ENCODE measurements at regions not wholly inside any gene's neighbourhood (a gene's known extent, or its start where the extent isn't known, plus 50 kb on each side); places are given as distances from the start of the nearest gene placed in this dataset.

DNA sequence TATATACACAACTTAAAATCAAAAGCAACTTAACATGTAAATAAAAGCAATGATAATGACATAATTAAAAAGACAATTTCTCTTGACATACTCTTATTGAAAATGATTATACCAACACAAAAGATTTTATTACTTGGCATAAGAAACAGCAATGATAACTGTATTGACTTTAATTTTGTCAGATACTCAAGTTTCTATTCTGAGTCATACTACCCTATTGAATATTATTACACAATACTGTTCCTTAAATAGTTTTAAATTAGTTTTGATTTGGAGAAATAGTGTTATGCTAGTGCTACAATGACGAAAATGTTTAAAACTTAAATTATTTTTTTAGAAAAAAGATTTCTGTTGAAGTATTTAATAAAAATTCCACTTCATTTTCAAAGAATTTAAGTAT lies 1319.3 kb upstream of the C9orf72 start:
- H3K4me3 ChIP-seq (ENCODE audit: low read depth in 2 of 2, low read length in 2 of 2): no peak overlapping the region
- no peaks in the 10 kb centered on the region for H3K9me3 ChIP-seq (ENCODE audit: control insufficient read depth, insufficient read depth, low read depth, low read length)
- H3K36me3 ChIP-seq (ENCODE audit: control insufficient read depth, insufficient read depth, low read length): no peaks in the 10 kb centered on the region
- no peaks in the 10 kb centered on the region for H3K4me1 ChIP-seq (ENCODE audit: control insufficient read depth, insufficient read depth, low read length)
- TF ChIP-seq, protein P1, sequence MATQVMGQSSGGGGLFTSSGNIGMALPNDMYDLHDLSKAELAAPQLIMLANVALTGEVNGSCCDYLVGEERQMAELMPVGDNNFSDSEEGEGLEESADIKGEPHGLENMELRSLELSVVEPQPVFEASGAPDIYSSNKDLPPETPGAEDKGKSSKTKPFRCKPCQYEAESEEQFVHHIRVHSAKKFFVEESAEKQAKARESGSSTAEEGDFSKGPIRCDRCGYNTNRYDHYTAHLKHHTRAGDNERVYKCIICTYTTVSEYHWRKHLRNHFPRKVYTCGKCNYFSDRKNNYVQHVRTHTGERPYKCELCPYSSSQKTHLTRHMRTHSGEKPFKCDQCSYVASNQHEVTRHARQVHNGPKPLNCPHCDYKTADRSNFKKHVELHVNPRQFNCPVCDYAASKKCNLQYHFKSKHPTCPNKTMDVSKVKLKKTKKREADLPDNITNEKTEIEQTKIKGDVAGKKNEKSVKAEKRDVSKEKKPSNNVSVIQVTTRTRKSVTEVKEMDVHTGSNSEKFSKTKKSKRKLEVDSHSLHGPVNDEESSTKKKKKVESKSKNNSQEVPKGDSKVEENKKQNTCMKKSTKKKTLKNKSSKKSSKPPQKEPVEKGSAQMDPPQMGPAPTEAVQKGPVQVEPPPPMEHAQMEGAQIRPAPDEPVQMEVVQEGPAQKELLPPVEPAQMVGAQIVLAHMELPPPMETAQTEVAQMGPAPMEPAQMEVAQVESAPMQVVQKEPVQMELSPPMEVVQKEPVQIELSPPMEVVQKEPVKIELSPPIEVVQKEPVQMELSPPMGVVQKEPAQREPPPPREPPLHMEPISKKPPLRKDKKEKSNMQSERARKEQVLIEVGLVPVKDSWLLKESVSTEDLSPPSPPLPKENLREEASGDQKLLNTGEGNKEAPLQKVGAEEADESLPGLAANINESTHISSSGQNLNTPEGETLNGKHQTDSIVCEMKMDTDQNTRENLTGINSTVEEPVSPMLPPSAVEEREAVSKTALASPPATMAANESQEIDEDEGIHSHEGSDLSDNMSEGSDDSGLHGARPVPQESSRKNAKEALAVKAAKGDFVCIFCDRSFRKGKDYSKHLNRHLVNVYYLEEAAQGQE (IDR thresholded peaks at IDR 0.05; ENCODE audit: insufficient read depth in 1 of 2, low read depth in 2 of 2, low read length in 1 of 2): no peak
- TF ChIP-seq POLR2AphosphoS5 (IDR thresholded peaks at IDR 0.05; ENCODE audit: low read depth, low read length) (no peak), TCF7L2 (IDR thresholded peaks at IDR 0.05; ENCODE audit: low read depth, low read length) (no peak), SIN3A (IDR thresholded peaks at IDR 0.05; ENCODE audit: borderline replicate concordance, insufficient read depth, low read depth, low read length) (no peak)
- TF ChIP-seq, protein P2, sequence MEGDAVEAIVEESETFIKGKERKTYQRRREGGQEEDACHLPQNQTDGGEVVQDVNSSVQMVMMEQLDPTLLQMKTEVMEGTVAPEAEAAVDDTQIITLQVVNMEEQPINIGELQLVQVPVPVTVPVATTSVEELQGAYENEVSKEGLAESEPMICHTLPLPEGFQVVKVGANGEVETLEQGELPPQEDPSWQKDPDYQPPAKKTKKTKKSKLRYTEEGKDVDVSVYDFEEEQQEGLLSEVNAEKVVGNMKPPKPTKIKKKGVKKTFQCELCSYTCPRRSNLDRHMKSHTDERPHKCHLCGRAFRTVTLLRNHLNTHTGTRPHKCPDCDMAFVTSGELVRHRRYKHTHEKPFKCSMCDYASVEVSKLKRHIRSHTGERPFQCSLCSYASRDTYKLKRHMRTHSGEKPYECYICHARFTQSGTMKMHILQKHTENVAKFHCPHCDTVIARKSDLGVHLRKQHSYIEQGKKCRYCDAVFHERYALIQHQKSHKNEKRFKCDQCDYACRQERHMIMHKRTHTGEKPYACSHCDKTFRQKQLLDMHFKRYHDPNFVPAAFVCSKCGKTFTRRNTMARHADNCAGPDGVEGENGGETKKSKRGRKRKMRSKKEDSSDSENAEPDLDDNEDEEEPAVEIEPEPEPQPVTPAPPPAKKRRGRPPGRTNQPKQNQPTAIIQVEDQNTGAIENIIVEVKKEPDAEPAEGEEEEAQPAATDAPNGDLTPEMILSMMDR (IDR thresholded peaks at IDR 0.05): no peak
- CTCF ChIA-PET: interaction anchor here (0.6 kb wide), 1 partner anchor 670 kb away, joined by 3 read pairs; no protein-coding TSS in a partner anchor
- in situ Hi-C loops (cut with HindIII; ENCODE audit: low pct_unique_long_range_greater_than_20kb, low sequenced_read_pairs): no loop called here
- POLR2A ChIA-PET: no interaction called here
- BruUV-seq (replicated peaks): no TSS peak
- H3K27ac ChIP-seq (ENCODE audit: low read length): no peak overlapping the region
- DNase-seq (ENCODE audit: low read depth, low spot score) (no peak), ATAC-seq (no peak)
- intact Hi-C loops (cut with micrococcal nuclease; ENCODE audit: unreplicated experiment): no loop called here
- H3K27me3 ChIP-seq (ENCODE audit: control insufficient read depth, insufficient read depth, low read length): no peaks in the 10 kb centered on the region

DNA sequence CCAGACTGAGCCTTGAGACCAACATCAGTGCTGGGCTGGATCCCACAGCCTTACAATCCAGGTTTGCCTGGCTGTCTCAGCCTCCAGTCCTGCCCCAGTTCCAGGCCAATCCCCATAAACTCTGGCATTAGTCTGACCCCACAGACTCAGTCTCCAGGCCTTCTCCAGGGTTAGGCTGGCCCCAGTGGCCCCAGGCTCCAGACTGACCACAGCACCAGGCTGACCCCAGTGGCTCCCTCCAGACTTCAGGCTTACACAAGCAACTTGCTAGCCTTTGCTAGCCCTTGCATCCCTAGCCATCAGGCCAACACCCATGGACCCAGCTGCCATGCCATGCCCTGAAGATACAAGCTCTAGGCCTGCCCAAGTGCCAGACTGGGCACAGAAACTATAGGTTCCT lies 1326.0 kb upstream of the C9orf72 start:
- ChIA-PET POLR2A (no interaction called here), CTCF (no interaction called here)
- ATAC-seq (no peak), DNase-seq (ENCODE audit: low read depth, low spot score) (no peak)
- no TSS peak for BruUV-seq (replicated peaks)
- H3K9me3 ChIP-seq (ENCODE audit: control insufficient read depth, insufficient read depth, low read depth, low read length): no peaks in the 10 kb centered on the region
- H3K27me3 ChIP-seq (ENCODE audit: control insufficient read depth, insufficient read depth, low read length): no peaks in the 10 kb centered on the region
- H3K4me1 ChIP-seq (ENCODE audit: control insufficient read depth, insufficient read depth, low read length): no peaks in the 10 kb centered on the region
- TF ChIP-seq, protein P1 (IDR thresholded peaks at IDR 0.05; ENCODE audit: insufficient read depth in 1 of 2, low read depth in 2 of 2, low read length in 1 of 2): no peak
- TF ChIP-seq TCF7L2 (IDR thresholded peaks at IDR 0.05; ENCODE audit: low read depth, low read length): no peak
- H3K36me3 ChIP-seq (ENCODE audit: control insufficient read depth, insufficient read depth, low read length): no peaks in the 10 kb centered on the region
- H3K27ac ChIP-seq (ENCODE audit: low read length): no peak overlapping the region
- intact Hi-C loops (cut with micrococcal nuclease; ENCODE audit: unreplicated experiment) (no loop called here), in situ Hi-C loops (cut with HindIII; ENCODE audit: low pct_unique_long_range_greater_than_20kb, low sequenced_read_pairs) (no loop called here)
- no peak overlapping the region for H3K4me3 ChIP-seq (ENCODE audit: low read depth in 2 of 2, low read length in 2 of 2)
